Lower leg skin (tissue), 3 donors: ENCODE measurements at regions not wholly inside any gene's neighbourhood (a gene's known extent, or its start where the extent isn't known, plus 50 kb on each side); places are given as distances from the start of the nearest gene placed in this dataset.

Experiments used
- POLR2A ChIP-seq, 2 donors: fragments of 450-650 bp; IDR thresholded peaks; one replicate each; pipeline ENCODE4 v1.6.1; 2016 to 2017; ENCODE audit warnings: antibody characterized with exemption in 2 of 2, mild to moderate bottlenecking in 1 of 2, moderate library complexity in 1 of 2
- TF ChIP-seq, protein P1 (sequence below), 3 donors: fragments of 450-650 bp; IDR thresholded peaks; one replicate each; pipeline ENCODE4 v1.5.1; 2016; ENCODE audit warnings: antibody characterized with exemption in 3 of 3, mild to moderate bottlenecking in 3 of 3, moderate library complexity in 2 of 3

DNA sequence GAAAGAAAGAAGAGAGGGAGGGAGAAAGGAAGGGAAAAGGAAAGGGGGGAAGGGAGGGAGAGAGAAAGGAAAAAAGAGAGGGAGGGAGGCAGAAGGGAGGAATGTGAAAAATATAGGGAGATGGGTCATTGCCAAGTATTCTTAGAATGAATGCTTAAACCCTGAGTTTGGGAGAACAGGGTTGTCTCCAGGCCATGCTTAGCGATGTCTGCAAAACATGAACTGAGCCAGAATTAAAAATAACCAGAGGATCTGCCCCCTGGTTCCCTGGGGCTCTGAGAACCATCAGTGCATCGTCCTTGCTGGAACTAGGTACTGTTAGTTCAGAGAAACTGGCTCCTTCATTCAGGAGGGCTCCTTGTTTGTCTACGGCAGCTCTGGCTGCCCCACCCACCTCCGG, 170.4 kb downstream of the IRX5 start:
- no peak for TF ChIP-seq POLR2A (IDR thresholded peaks at IDR 0.05)
- TF ChIP-seq, protein P1, sequence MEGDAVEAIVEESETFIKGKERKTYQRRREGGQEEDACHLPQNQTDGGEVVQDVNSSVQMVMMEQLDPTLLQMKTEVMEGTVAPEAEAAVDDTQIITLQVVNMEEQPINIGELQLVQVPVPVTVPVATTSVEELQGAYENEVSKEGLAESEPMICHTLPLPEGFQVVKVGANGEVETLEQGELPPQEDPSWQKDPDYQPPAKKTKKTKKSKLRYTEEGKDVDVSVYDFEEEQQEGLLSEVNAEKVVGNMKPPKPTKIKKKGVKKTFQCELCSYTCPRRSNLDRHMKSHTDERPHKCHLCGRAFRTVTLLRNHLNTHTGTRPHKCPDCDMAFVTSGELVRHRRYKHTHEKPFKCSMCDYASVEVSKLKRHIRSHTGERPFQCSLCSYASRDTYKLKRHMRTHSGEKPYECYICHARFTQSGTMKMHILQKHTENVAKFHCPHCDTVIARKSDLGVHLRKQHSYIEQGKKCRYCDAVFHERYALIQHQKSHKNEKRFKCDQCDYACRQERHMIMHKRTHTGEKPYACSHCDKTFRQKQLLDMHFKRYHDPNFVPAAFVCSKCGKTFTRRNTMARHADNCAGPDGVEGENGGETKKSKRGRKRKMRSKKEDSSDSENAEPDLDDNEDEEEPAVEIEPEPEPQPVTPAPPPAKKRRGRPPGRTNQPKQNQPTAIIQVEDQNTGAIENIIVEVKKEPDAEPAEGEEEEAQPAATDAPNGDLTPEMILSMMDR (IDR thresholded peaks at IDR 0.05), result no peak
